GM21515 (cell line): ENCODE measurements at regions not wholly inside any gene's neighbourhood (a gene's known extent, or its start where the extent isn't known, plus 50 kb on each side); places are given as distances from the start of the nearest gene placed in this dataset.

ENCODE experiments used
- ATAC-seq: cut with Tn5 transposase; IDR thresholded peaks from one replicate; pipeline ENCODE4 v1.9.1; 2021; ENCODE audit not compliant: unreplicated experiment

GRCh38 chr3:105022813-105023212, 343.9 kb upstream of the ALCAM start:
- ATAC-seq: no peak

GRCh38 chr3:105030211-105030610, 336.5 kb upstream of the ALCAM start:
- ATAC-seq: no peak

- ATAC-seq: no peak
Observed at GRCh38 chr3:105032541-105032940, 334.2 kb upstream of the ALCAM start.

- ATAC-seq: no peak
Observed at GRCh38 chr3:105033081-105033480, 333.6 kb upstream of the ALCAM start.

GRCh38 chr3:105039004-105039403, 327.7 kb upstream of the ALCAM start:
- ATAC-seq: no peak

GRCh38 chr3:105040026-105040622, 326.6 kb upstream of the ALCAM start:
- no peak for ATAC-seq

- ATAC-seq: no peak
Observed at GRCh38 chr3:105042586-105042985, 324.1 kb upstream of the ALCAM start.

- no peak for ATAC-seq
Observed at GRCh38 chr3:105051111-105051510, 315.6 kb upstream of the ALCAM start.

GRCh38 chr3:105051972-105052371, 314.7 kb upstream of the ALCAM start:
- ATAC-seq: no peak

GRCh38 chr3:105062853-105063252, 303.9 kb upstream of the ALCAM start:
- no peak for ATAC-seq

GRCh38 chr3:105065895-105066839, 300.5 kb upstream of the ALCAM start:
- no peak for ATAC-seq

GRCh38 chr3:105067361-105067760, 299.3 kb upstream of the ALCAM start:
- ATAC-seq: no peak

GRCh38 chr3:105077060-105077822, 289.5 kb upstream of the ALCAM start:
- ATAC-seq: no peak

GRCh38 chr3:105083945-105084344, 282.8 kb upstream of the ALCAM start:
- ATAC-seq: no peak

GRCh38 chr3:105085506-105085905, 281.2 kb upstream of the ALCAM start:
- ATAC-seq: no peak

GRCh38 chr3:105093371-105094252, 273.1 kb upstream of the ALCAM start:
- ATAC-seq: no peak

GRCh38 chr3:105094588-105094987, 272.1 kb upstream of the ALCAM start:
- ATAC-seq: no peak

- ATAC-seq: no peak
Observed at GRCh38 chr3:105096071-105096470, 270.6 kb upstream of the ALCAM start.

GRCh38 chr3:105101603-105102002, 265.1 kb upstream of the ALCAM start:
- ATAC-seq: no peak

GRCh38 chr3:105103139-105103538, 263.6 kb upstream of the ALCAM start:
- no peak for ATAC-seq

- no peak for ATAC-seq
Observed at GRCh38 chr3:105108823-105109222, 257.9 kb upstream of the ALCAM start.
